Muscle of leg (tissue), 3 donors: ENCODE measurements at regions not wholly inside any gene's neighbourhood (a gene's known extent, or its start where the extent isn't known, plus 50 kb on each side); places are given as distances from the start of the nearest gene placed in this dataset.

ENCODE experiments used
- DNase-seq: peaks from one replicate; pipeline ENCODE4 v3.0.0; 2013
- H3K27ac ChIP-seq: one replicate; pipeline ENCODE4 v1.5.1; 2013; ENCODE audit warnings: mild to moderate bottlenecking, low read length, control low read depth
- H3K27me3 ChIP-seq: one replicate; pipeline ENCODE4 v1.6.1; 2013; ENCODE audit warnings: low read length; ENCODE audit not compliant: control insufficient read depth, insufficient read depth
- H3K36me3 ChIP-seq: one replicate; pipeline ENCODE4 v1.6.1; 2013; ENCODE audit warnings: low read length; ENCODE audit not compliant: control insufficient read depth, insufficient read depth
- H3K4me1 ChIP-seq: one replicate; pipeline ENCODE4 v1.6.1; 2013; ENCODE audit warnings: low read length; ENCODE audit not compliant: control insufficient read depth, insufficient read depth
- H3K4me3 ChIP-seq: one replicate; pipeline ENCODE4 v1.5.1; 2013; ENCODE audit warnings: low read length, control low read depth
- H3K9me3 ChIP-seq: replicated peaks from 2 replicates; pipeline ENCODE4 v1.6.1; 2013; ENCODE audit warnings: low read depth, low read length; ENCODE audit not compliant: control insufficient read depth
- WGBS: methylation state at CpG from one replicate; pipeline ENCODE4 v1.1.5; 2013; ENCODE audit warnings: missing lambda C conversion rate; ENCODE audit not compliant: insufficient coverage; 5-methylcytosine and 5-hydroxymethylcytosine counted together

- DNase-seq: no peak
- 80% methylated on average over 1 of the region's 2 CpGs for WGBS
- no peaks in the 10 kb centered on the region for H3K27me3 ChIP-seq
- H3K4me3 ChIP-seq: no peak overlapping the region
- no peaks in the 10 kb centered on the region for H3K4me1 ChIP-seq
- H3K27ac ChIP-seq: no peak overlapping the region
- no peaks in the 10 kb centered on the region for H3K9me3 ChIP-seq
- H3K36me3 ChIP-seq: no peaks in the 10 kb centered on the region
These were observed 268.0 kb downstream of the KCNC2 start for GRCh38 chr12:74941670-74942069.

GRCh38 chr12:74945771-74946198 is 263.9 kb downstream of the KCNC2 start:
- no peak overlapping the region for H3K4me3 ChIP-seq
- no peaks in the 10 kb centered on the region for H3K9me3 ChIP-seq
- DNase-seq: no peak
- no peaks in the 10 kb centered on the region for H3K4me1 ChIP-seq
- no peaks in the 10 kb centered on the region for H3K27me3 ChIP-seq
- WGBS: 29% methylated on average over 1 of the region's 2 CpGs
- H3K27ac ChIP-seq: no peak overlapping the region
- H3K36me3 ChIP-seq: no peaks in the 10 kb centered on the region

GRCh38 chr12:74953697-74954096 is 255.9 kb downstream of the KCNC2 start:
- no peak overlapping the region for H3K27ac ChIP-seq
- no peaks in the 10 kb centered on the region for H3K27me3 ChIP-seq
- H3K9me3 ChIP-seq: peaks cover 6% of the 10 kb centered on the region
- H3K4me1 ChIP-seq: no peaks in the 10 kb centered on the region
- no peak for DNase-seq
- no peaks in the 10 kb centered on the region for H3K36me3 ChIP-seq
- no CpG with 5 or more reads among the region's 1 CpG for WGBS
- H3K4me3 ChIP-seq: no peak overlapping the region

DNA sequence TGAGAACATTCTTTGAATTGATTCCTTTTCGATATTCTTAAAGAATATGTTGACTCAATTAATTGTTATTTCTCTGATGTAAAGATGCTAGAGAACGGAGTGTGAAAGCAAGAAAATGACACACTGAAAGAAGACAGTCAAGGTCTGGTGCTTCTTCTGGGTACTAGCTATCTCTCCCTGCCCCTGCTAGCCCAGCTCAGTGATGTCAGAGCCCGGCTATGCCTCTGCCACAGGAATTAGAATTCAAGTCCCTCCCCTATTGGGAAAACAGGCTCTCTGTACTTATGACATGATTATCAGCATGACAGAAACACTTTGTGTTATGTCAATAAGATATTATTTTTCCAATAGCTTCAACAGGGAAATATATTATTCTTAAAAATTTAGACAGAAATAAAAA is 252.4 kb downstream of the KCNC2 start:
- Histone ChIP-seq H3K9me3 (peaks cover 6% of the 10 kb centered on the region), H3K27me3 (no peaks in the 10 kb centered on the region), H3K4me3 (no peak overlapping the region), H3K36me3 (no peaks in the 10 kb centered on the region), H3K4me1 (no peaks in the 10 kb centered on the region), H3K27ac (no peak overlapping the region)
- WGBS: no CpG with 5 or more reads among the region's 3 CpGs
- no peak for DNase-seq

- Histone ChIP-seq H3K9me3 (peaks cover 4% of the 10 kb centered on the region), H3K4me3 (no peak overlapping the region)
- no peak for DNase-seq
These were observed 252.0 kb downstream of the KCNC2 start for GRCh38 chr12:74957634-74958033.

GRCh38 chr12:74959657-74960056 is 250.0 kb downstream of the KCNC2 start:
- no peak for DNase-seq
- Histone ChIP-seq H3K4me1 (no peaks in the 10 kb centered on the region), H3K36me3 (no peaks in the 10 kb centered on the region), H3K27me3 (no peaks in the 10 kb centered on the region), H3K9me3 (peaks cover 4% of the 10 kb centered on the region), H3K4me3 (no peak overlapping the region), H3K27ac (no peak overlapping the region)
- WGBS: no CpG with 5 or more reads among the region's 2 CpGs

More at GRCh38 chr12:74957634-74958033, 252.0 kb downstream of the KCNC2 start:
- Histone ChIP-seq H3K27me3 (no peaks in the 10 kb centered on the region), H3K36me3 (no peaks in the 10 kb centered on the region), H3K4me1 (no peaks in the 10 kb centered on the region), H3K27ac (no peak overlapping the region)

GRCh38 chr12:74963304-74963703 is 246.3 kb downstream of the KCNC2 start:
- no CpG with 5 or more reads among the region's 1 CpG for WGBS
- no peak overlapping the region for H3K27ac ChIP-seq

GRCh38 chr12:74963867-74964331 is 245.7 kb downstream of the KCNC2 start:
- Histone ChIP-seq H3K27ac (no peak overlapping the region), H3K4me3 (no peak overlapping the region), H3K4me1 (no peaks in the 10 kb centered on the region), H3K9me3 (no peaks in the 10 kb centered on the region), H3K27me3 (no peaks in the 10 kb centered on the region), H3K36me3 (no peaks in the 10 kb centered on the region)
- no peak for DNase-seq
- no CpG with 5 or more reads among the region's 5 CpGs for WGBS

More at GRCh38 chr12:74963304-74963703, 246.3 kb downstream of the KCNC2 start:
- DNase-seq: no peak
- Histone ChIP-seq H3K9me3 (no peaks in the 10 kb centered on the region), H3K4me1 (no peaks in the 10 kb centered on the region), H3K4me3 (no peak overlapping the region), H3K27me3 (no peaks in the 10 kb centered on the region), H3K36me3 (no peaks in the 10 kb centered on the region)

- H3K4me1 ChIP-seq: no peaks in the 10 kb centered on the region
- H3K36me3 ChIP-seq: no peaks in the 10 kb centered on the region
- no peak overlapping the region for H3K27ac ChIP-seq
- DNase-seq: no peak
- H3K9me3 ChIP-seq: no peaks in the 10 kb centered on the region
- no peak overlapping the region for H3K4me3 ChIP-seq
- no CpG with 5 or more reads among the region's 2 CpGs for WGBS
- H3K27me3 ChIP-seq: no peaks in the 10 kb centered on the region
These were observed 245.2 kb downstream of the KCNC2 start for GRCh38 chr12:74964390-74964789.

DNA sequence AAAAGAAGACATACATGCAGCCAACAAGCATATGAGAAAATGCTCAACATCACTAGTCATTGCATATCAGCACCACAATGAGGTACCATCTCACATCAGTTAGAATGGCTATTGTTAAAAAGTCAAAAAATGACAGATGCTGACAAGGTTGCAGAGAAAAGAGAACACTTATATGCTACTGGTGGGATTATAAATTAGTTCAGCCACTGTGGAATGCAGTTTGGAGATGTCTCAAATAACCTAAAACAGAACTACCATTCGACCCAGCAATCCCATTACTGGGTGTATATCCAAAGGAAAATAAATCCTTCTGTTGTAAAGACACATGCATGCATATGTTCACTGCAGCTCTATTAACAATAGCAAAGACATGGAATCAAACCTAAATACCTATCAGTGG is 238.4 kb downstream of the KCNC2 start:
- H3K9me3 ChIP-seq: no peaks in the 10 kb centered on the region
- no peaks in the 10 kb centered on the region for H3K27me3 ChIP-seq
- no peak overlapping the region for H3K27ac ChIP-seq
- WGBS: no CpG with 5 or more reads among the region's 1 CpG
- no peaks in the 10 kb centered on the region for H3K4me1 ChIP-seq
- no peak overlapping the region for H3K4me3 ChIP-seq
- H3K36me3 ChIP-seq: no peaks in the 10 kb centered on the region
- no peak for DNase-seq

GRCh38 chr12:74977832-74978481 is 231.7 kb downstream of the KCNC2 start:
- Histone ChIP-seq H3K4me1 (no peaks in the 10 kb centered on the region), H3K4me3 (no peak overlapping the region), H3K27me3 (no peaks in the 10 kb centered on the region), H3K9me3 (no peaks in the 10 kb centered on the region), H3K36me3 (no peaks in the 10 kb centered on the region), H3K27ac (no peak overlapping the region)
- no peak for DNase-seq
- 71% methylated on average over 1 of the region's 5 CpGs for WGBS
